AG08396 (cell line): ENCODE measurements at regions not wholly inside any gene's neighbourhood (a gene's known extent, or its start where the extent isn't known, plus 50 kb on each side); places are given as distances from the start of the nearest gene placed in this dataset.
"Not testable (repeated sequence)": the region's sequence is repeated elsewhere in the genome, so short reads cannot be mapped to it uniquely, and the experiment has no call there.

Experiments used
- DNase-seq: peaks from one replicate; pipeline ENCODE4 v3.0.0; 2012; ENCODE audit warnings: low spot score, mixed read lengths

- no peak for DNase-seq
These were observed 620.5 kb upstream of the GHITM start for GRCh38 chr10:83518779-83519178.

GRCh38 chr10:83520386-83520785 lies 618.9 kb upstream of the GHITM start:
- not testable (repeated sequence) for DNase-seq

DNA sequence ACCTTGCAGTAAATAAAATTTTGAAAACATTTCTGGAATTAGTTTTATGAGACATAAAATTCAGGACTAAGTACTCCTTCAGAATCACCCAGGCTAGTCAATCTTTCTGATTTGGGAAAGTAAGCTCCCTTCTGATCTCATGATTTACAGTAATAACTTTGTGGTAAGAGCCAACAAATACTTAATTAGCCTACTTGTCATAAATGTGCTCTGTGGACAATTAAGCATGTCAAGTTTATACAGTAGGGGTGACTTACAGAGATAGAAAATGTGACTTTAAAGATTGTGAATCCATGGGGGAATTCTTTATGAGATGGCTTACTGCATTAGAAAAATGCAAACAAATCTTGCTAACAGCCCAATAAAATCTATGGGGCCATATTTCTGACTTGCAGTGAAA lies 616.9 kb upstream of the GHITM start:
- no peak for DNase-seq

GRCh38 chr10:83522881-83523386 lies 616.4 kb upstream of the GHITM start:
- no peak for DNase-seq

GRCh38 chr10:83527934-83528333 lies 611.4 kb upstream of the GHITM start:
- no peak for DNase-seq

GRCh38 chr10:83533290-83533689 lies 606.0 kb upstream of the GHITM start:
- no peak for DNase-seq

- DNase-seq: no peak
These were observed 602.9 kb upstream of the GHITM start for GRCh38 chr10:83536426-83536825.

GRCh38 chr10:83538047-83538446 lies 601.3 kb upstream of the GHITM start:
- DNase-seq: no peak

DNA sequence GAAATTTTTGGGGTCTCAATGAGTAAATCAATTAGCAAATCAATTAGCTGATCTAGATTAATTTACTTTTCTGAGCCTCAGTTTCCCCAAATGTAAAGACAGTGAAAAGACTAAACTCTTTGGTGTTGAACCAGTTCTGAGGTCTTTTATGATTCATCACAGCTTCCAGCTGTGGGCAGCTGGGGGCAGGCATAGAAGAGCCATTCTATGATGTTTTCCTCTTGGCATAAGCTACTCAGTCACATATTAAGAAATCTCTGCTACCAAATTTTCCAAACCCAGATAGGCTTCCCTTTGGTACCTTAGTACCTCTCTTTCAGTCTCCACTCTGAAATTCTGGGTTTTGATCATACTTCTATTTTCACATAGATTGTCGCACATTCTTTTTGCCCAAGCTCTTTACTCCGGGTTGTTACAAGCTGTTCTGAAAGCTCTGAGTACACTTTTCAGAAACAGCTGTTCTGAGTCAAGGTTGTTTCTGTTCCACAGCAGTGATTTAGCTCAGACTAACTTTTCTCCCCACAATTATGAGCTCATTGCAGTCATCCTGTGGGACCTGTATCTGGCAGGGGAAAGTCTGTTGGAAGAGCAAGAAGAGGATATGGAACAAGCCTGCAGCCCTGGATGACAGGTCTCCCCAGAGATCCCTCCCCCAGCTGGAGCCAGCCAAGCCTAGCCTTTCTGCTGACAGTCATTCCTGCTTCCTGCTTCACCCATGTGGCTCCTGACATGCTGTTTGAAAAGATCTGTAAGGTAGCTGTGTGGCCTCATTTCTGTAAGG lies 599.6 kb upstream of the GHITM start:
- no peak for DNase-seq

DNA sequence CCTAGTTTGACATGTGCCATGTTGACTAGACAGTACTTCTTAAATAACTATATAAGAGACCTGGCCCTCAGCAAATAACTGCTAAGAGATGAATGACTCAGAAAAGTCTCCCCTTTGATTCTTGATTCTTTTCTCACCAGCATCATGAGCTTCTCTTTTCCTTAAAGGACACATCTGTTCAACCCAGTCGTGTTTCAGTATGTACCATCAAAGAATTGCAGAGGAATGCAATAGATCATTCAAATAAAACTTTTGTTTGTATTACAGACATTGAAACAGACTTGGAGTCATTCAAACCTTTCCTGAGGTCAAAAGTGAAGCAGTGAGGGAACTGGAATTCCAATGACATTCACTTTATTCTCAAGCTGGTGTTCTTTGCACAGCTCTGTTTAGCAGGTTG lies 598.3 kb upstream of the GHITM start:
- no peak for DNase-seq

DNA sequence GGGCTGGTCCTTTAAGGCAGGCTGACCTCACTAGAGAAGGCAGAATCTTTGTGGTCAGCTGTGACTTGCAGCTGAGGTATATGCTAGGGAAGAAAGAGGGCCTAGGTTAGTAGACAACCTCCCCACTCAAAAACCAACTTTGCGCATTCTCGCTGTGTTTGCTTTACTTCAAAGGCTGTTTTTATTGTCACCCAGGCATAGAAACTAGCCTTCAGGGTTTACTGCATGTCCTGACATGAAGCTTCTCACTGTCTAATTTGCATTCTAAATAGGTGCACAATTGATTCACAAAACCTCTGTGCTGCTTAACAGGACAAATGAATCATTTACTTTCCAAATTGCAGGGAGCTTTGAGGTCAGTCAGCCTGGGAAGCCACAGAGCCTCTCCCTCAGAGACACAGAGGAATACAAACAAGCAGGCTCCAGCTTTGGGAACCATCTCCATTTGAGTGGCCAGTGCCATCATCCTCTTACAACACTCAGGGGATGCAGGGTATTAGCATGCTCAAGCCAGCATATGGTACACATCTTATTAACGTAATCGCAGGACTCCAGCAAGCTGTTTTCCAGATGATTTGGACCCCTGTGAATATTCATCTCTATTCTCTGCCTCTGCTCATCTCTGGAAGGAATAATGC lies 596.4 kb upstream of the GHITM start:
- no peak for DNase-seq

GRCh38 chr10:83543691-83544462 lies 595.4 kb upstream of the GHITM start:
- no peak for DNase-seq

- DNase-seq: no peak
These were observed 593.4 kb upstream of the GHITM start for GRCh38 chr10:83545901-83546391.

DNA sequence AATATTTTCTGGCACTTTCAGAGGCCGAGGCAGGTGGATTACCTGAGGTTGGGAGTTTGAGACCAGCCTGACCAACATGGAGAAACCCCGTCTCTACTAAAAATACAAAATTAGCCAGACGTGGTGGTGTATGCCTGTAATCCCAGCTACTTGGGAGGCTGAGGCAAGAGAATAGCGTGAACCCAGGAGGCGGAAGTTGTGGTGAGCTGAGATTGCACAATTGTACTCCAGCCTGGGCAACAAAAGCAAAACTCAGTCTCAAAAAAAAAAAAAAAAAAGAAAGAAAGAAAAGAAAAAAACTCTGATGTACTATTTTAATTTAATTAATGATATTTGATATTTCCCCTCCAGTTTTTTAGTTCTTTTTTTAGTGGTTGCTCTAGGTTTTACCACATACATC lies 588.1 kb upstream of the GHITM start:
- not testable (repeated sequence) for DNase-seq

- no peak for DNase-seq
These were observed 585.9 kb upstream of the GHITM start for GRCh38 chr10:83553366-83553765.

DNA sequence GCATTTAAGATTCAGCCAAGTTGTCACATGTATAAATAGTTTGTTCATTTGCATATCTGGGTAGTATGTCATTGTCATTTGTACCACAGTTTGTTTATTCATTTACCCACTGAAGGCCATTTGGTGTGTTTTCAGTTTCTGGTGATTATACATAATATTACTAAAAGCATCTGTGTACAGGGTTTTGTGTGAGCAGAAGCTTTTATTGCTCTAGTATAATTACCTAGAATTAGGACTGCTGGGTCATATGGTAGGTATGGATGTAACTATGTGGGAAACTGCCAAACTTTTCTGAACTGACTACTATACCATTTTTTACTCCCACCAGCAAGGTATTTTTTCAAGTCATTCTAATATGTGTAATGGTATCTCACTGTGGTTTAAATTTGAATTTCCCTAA lies 584.0 kb upstream of the GHITM start:
- no peak for DNase-seq

DNA sequence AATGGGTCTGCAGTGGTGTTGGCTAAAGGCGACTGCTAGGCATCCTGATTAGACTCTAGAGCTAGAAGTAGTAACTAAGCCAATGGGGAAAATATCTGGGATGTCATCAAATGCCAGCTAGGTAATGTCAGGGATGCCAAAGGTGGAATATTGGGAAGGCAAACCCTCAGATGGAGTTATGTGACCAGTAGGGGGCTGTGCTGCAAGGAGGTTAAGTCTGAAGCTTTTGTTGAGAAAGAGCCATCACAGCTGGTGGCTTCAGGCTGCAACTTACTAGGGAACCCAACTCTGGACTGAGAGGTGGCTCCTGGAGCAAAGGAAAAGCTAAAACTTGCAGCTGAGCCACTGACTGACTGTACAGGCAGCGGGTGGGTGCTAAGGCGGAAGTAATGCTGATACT lies 576.9 kb upstream of the GHITM start:
- no peak for DNase-seq

- DNase-seq: no peak
These were observed 574.3 kb upstream of the GHITM start for GRCh38 chr10:83564889-83565588.

DNA sequence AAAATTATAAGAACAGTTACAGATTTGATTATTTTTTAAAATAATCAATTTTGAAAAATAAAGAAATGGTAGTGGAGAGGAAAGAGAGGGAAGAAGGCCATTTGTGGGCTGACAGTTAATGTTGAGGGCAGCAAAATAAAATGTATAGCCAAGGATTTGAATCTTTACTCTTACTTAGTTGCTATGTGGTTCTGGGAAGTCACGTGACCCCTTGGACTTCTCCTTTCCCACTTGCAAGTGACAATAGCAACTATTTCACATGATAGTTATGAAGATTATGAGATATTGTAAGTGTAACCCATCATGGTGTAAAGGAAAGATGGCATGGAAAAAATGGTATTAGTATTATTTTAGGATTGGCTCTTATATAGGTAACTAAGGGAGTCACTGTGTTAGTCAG lies 567.3 kb upstream of the GHITM start:
- no peak for DNase-seq

DNA sequence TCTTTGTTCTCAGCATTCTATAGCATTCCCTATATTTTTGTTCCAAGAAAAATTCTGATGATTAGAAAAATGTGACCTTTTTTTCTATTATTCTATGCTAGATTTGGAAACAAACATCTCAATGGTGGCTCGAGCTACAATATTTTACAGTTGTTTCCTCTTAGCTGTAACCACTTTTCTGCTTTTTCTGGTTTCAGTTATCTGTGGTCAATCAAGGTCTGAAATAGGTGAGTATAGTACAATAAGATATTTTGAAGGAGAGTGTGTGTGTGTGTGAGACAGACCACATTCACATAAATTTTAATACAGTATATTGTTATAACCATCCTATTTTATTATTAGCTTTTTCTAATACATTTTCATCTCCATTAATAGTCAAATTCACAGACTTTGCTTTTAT lies 564.5 kb upstream of the GHITM start:
- no peak for DNase-seq

GRCh38 chr10:83577421-83577820 lies 561.9 kb upstream of the GHITM start:
- no peak for DNase-seq

GRCh38 chr10:83580373-83581012 lies 558.8 kb upstream of the GHITM start:
- no peak for DNase-seq
